ENCODE measurements at regions not wholly inside any gene's neighbourhood (a gene's known extent, or its start where the extent isn't known, plus 50 kb on each side); places are given as distances from the start of the nearest gene placed in this dataset.

GRCh38 chr7:91327346-91327745 lies 63.1 kb downstream of the FZD1 start:
- no peak for TF ChIP-seq CTCF (IDR thresholded peaks at IDR 0.05 in 2 of 3, conservative IDR thresholded peaks at IDR 0.05 in 1 of 3; ENCODE audit: control insufficient read depth in 2 of 3, extremely low read depth in 1 of 3, insufficient read depth in 1 of 3, low read depth in 3 of 3, low read length in 3 of 3)
- TF ChIP-seq POLR2A (IDR thresholded peaks at IDR 0.05; ENCODE audit: low read depth, low read length), result no peak
- no peak for TF ChIP-seq NRF1 (conservative IDR thresholded peaks at IDR 0.05; ENCODE audit: low read depth, low read length)
- no peak for TF ChIP-seq BMI1 (IDR thresholded peaks at IDR 0.05; ENCODE audit: borderline replicate concordance)
- TF ChIP-seq EZH2 (IDR thresholded peaks at IDR 0.05; ENCODE audit: borderline replicate concordance, control insufficient read depth, low read depth, low read length), result no peak
- no peak for TF ChIP-seq DPF2 (IDR thresholded peaks at IDR 0.05)
- no peak for TF ChIP-seq MAX (IDR thresholded peaks at IDR 0.05; ENCODE audit: low read depth, low read length)
- TF ChIP-seq MXI1 (IDR thresholded peaks at IDR 0.05; ENCODE audit: low read depth, low read length), result no peak
- no peak for TF ChIP-seq SUPT20H (IDR thresholded peaks at IDR 0.05; ENCODE audit: borderline replicate concordance, control insufficient read depth, low read depth, low read length)
- TF ChIP-seq, protein P1, sequence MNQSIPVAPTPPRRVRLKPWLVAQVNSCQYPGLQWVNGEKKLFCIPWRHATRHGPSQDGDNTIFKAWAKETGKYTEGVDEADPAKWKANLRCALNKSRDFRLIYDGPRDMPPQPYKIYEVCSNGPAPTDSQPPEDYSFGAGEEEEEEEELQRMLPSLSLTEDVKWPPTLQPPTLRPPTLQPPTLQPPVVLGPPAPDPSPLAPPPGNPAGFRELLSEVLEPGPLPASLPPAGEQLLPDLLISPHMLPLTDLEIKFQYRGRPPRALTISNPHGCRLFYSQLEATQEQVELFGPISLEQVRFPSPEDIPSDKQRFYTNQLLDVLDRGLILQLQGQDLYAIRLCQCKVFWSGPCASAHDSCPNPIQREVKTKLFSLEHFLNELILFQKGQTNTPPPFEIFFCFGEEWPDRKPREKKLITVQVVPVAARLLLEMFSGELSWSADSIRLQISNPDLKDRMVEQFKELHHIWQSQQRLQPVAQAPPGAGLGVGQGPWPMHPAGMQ (IDR thresholded peaks at IDR 0.05; ENCODE audit: borderline replicate concordance), result no peak
- TF ChIP-seq CEBPB (IDR thresholded peaks at IDR 0.05; ENCODE audit: borderline replicate concordance in 1 of 2, low read depth in 2 of 2, low read length in 2 of 2), result no peak
- TF ChIP-seq POLR2AphosphoS5 (IDR thresholded peaks at IDR 0.05; ENCODE audit: low read length), result no peak
- no peak for TF ChIP-seq BHLHE40 (IDR thresholded peaks at IDR 0.05; ENCODE audit: borderline replicate concordance in 1 of 2, low read depth in 2 of 2, low read length in 1 of 2)
- no peak for TF ChIP-seq KDM1A (IDR thresholded peaks at IDR 0.05; ENCODE audit: borderline replicate concordance)
